Jurkat, Clone E6-1 (cell line): ENCODE measurements at regions not wholly inside any gene's neighbourhood (a gene's known extent, or its start where the extent isn't known, plus 50 kb on each side); places are given as distances from the start of the nearest gene placed in this dataset.
"Not testable (repeated sequence)": the region's sequence is repeated elsewhere in the genome, so short reads cannot be mapped to it uniquely, and the experiment has no call there.

ENCODE experiments used
- DNase-seq: peaks from one replicate; pipeline ENCODE4 v3.0.0-alpha.2; 2011; ENCODE audit warnings: low read depth, low spot score
- H3K4me3 ChIP-seq: 2 replicates; pipeline ENCODE4 v1.5.1; 2011; ENCODE audit warnings: mild to moderate bottlenecking, low read length, control low read depth, moderate library complexity

DNA sequence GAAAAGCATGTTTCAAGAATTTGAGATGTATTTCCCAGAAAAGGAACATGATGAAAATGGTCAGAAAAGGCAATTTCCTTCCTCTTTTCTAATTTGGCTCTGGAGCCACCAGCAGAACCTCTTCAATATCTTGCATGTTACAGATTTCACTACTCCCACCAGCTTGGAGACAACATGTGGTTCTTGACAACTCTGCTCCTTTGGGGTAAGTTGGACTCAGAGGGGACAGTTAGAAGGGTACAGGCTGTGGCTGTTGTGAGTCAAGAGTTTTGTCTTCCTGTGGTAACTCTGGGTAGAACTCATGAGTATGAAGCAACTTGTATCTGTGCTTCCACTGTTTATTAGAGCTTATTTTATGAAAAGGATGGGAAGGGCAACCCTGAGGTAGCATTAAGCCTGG, 96.9 kb downstream of the FAM72B start:
- not testable (repeated sequence) for H3K4me3 ChIP-seq, DNase-seq

DNA sequence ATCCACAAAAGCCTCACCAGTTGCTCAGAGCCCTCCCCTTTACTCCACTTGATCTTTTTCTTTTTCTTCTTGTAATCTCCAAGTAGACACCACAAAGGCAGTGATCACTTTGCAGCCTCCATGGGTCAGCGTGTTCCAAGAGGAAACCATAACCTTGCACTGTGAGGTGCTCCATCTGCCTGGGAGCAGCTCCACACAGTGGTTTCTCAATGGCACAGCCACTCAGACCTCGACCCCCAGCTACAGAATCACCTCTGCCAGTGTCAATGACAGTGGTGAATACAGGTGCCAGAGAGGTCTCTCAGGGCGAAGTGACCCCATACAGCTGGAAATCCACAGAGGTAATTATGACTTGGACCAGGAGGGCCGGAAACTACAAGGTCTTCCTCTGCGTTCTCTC, 95.6 kb downstream of the FAM72B start:
- not testable (repeated sequence) for H3K4me3 ChIP-seq, DNase-seq

DNA sequence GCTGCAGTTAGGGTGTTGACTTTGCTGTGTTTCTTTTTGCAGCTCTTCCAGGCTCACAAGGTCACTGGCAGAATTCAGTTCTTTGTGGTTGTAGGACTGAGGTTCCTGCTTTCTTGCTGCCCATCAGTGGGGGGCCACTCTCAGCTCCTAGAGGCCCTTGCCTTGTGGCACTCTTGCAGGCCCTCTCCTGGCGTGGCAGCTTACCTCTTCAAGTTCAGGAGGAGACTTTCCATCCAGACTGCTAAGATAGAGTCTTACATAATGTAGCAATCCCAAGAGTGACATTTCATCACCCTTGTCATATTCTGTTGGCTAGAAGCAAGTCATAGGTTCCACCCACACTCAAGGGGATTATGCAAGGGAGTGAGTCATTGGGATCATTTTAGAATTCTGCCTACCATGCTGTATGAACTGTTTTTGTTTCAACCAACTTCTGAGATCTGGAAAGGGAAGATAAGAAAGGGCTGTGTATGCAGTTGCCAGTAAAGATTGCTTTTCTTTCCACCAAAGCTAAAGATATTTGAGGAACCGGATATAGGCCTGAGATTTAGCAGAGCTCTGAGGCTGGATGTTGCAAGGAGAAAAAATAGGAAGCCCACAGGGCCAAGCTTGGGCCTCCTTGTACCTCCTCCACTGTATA, 91.7 kb downstream of the FAM72B start:
- not testable (repeated sequence) for DNase-seq, H3K4me3 ChIP-seq

DNA sequence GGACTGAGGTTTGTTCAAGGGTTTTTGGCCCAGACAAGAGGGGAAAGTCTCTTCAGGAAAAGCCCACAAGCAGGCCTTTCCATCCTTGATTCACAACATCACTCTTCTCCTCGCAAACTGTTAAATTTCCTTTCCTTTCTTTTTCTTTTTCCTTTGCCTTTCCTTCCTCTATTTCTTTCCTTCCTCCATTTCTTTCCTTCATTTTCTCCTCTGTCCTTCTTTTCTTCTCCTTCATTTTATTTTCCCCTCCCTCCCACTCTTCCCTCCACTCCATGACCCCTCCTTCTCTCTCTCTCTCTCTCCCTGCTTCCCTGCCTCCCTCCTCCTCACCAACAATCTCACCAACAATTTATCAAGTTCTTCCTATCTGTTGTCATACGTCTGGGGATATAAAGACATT, 89.1 kb downstream of the FAM72B start:
- DNase-seq, H3K4me3 ChIP-seq: not testable (repeated sequence)

DNA sequence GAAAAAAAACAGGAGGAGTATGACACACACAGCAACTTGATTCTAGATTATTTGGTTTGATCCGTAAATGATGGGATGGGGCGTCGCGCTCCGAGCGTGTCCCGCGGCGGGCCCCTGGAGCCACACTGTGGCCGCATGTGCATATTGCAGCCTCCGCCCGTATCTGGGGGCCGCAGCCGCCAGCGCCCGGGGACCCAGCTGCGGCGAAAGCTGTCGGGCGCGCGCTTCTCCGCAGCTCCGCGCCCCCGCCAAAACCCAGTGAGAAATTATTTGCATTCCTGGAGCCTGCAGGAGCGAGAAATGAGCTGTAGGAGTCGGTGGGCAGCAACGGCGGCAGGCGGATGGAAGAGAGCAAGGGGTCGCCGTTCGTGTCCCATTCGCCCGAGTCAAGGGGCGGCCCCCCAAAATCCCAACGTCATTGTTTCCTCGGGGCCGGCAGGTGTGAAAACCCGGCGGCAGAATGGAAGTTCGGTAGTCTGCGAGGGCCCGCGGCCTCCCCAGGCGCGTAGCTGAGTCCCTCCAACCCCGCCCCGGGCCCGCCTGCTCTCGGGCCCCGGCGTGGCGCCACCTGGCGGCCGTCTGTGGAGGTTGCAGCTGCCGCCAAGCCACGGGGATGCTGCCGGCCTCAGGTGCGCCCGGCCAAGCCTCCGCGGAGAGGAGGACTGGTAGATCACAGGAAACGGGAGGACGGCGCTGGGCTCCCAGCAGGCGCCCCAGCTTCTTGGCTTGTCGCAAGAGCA, 86.8 kb downstream of the FAM72B start:
- not testable (repeated sequence) for H3K4me3 ChIP-seq
- DNase-seq, result peak; percentile 36

DNA sequence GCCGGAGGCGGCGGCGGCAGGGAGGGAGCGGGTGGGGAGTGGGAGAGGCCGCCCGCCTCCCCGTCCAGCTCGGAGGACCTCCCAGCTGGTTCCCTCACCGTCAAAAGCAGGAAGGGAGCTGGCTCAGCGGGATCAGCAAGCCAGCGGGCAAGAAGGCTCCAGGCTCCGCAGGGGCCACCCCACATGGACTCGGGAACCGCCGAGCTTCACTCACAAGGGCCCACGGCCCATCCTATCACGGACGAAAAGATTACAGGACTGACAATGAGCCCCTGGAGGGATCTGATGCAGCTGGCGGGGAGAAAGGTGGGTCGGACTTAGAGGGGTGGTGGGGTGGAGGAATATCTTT, 86.3 kb downstream of the FAM72B start:
- not testable (repeated sequence) for H3K4me3 ChIP-seq, DNase-seq

DNA sequence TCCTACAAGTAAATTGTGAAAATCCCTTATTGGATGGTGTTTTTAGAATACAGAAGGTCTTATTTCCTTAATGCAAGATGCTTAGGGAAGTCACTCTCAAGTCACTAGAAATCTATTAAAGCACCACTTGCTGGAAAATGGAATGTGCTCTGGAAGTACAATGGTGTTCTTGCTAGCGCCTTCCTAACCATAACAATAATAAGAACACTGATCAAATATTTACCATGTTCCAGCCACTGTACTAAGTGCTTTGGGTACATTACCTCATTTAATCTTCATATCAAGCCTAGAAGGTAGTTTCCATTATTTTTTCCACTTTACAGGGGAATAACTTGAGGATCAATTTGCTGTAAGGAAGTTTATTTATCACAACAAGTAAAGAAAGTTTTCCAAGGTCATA, 75.1 kb downstream of the FAM72B start:
- H3K4me3 ChIP-seq, DNase-seq: not testable (repeated sequence)

DNA sequence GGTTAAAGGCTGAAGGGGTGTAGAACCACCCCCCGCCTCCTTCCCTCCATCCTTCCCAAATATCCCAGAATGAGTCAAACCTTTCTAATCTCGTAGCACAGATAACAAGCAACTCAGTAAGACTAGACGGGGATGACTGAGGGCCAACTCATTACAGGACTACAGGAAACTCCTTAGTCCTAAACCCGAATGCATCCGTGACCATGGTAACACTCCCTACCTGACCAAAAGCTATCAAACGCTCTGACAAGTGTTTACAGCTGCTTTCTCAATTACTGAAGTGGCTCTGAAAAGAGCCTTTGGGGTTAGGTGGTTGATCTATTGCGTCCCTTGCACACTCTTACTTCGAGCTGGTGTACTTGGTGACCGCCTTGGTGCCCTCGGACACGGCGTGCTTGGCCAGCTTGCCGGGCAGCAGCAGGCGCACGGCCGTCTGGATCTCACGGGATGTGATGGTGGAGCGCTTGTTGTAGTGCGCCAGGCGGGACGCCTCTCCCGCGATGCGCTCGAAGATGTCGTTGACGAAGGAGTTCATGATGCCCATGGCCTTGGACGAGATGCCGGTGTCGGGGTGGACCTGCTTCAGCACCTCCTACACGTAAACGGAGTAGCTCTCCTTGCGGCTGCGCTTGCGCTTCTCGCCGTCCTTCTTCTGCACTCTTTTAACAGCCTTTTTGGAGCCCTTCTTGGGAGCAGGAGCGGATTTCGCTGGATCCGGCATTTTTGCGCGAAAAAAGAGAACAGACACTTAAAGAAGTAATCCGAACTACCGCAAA, 67.4 kb downstream of the FAM72B start:
- DNase-seq, H3K4me3 ChIP-seq: not testable (repeated sequence)

DNA sequence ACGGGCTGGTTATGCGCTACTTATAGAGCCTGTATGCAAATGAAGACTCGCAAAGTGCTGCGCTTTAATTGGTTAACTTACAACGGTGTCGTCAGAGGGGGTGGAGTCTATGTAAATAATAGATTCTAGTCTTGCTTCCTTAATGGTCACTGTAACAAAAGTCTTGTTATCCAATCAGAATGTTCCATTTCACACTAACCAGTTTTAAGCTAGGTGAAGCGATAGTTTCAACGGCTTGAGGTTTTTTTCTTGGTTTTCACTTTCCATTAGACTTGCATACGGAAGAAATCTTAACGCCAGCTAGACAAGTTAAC, 66.9 kb downstream of the FAM72B start:
- H3K4me3 ChIP-seq, DNase-seq: not testable (repeated sequence)

DNA sequence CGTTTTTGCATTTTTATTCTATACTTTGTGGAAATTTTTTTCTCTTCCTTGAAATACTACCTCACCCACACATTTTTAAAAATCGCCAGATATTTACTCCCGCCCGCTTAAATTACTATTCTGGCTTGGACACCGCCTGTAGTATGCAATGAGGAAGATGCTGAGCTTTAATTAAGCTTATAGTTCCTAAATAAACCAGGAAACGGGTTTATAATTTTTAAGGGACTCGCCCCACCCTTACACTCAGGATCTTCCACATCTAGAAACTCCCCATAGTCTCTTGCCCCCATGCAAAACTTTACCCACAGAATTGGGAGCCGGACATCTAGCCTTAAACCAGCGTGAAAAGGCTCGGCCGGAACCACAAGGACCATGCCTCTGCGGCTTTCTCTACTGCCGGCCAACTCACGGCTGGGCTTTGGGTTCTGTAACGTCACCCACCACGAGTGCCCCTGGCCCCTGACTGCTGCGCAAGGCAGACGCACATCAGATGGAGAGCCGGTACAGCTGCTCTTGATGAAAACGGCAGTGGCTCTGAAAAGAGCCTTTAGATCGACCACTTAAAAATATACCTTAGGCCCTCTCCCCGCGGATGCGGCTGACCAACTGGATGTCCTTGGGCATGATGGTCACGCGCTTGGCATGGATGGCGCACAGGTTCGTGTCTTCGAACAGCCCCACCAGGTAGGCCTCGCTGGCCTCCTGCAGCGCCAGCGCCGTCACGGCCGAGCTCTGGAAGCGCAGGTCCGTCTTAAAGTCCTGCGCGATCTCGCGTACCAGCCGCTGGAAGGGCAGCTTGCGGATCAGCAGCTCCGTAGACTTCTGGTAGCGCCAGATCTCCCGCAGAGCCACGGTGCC, 66.3 kb downstream of the FAM72B start:
- H3K4me3 ChIP-seq, DNase-seq: not testable (repeated sequence)
